PC-3 (cell line): ENCODE measurements at regions not wholly inside any gene's neighbourhood (a gene's known extent, or its start where the extent isn't known, plus 50 kb on each side); places are given as distances from the start of the nearest gene placed in this dataset.

Experiments
- EZH2 ChIP-seq: fragments of 300-600 bp; sonication (generic); IDR thresholded peaks from one replicate; pipeline ENCODE4 v1.6.1; 2017; ENCODE audit warnings: antibody characterized with exemption, mild to moderate bottlenecking, low read length; ENCODE audit not compliant: unreplicated experiment
- EZH2phosphoT487 ChIP-seq: fragments of 300-600 bp; sonication (generic); IDR thresholded peaks from 2 replicates; pipeline ENCODE4 v1.6.1; 2018; ENCODE audit warnings: mild to moderate bottlenecking, antibody characterized with exemption, low read length, borderline replicate concordance
- TF ChIP-seq, protein P1 (sequence below): fragments of 300-600 bp; sonication (generic); conservative IDR thresholded peaks from 2 replicates; pipeline ENCODE4 v1.5.1; 2017; ENCODE audit warnings: antibody characterized with exemption, low read depth, mild to moderate bottlenecking, low read length

DNA sequence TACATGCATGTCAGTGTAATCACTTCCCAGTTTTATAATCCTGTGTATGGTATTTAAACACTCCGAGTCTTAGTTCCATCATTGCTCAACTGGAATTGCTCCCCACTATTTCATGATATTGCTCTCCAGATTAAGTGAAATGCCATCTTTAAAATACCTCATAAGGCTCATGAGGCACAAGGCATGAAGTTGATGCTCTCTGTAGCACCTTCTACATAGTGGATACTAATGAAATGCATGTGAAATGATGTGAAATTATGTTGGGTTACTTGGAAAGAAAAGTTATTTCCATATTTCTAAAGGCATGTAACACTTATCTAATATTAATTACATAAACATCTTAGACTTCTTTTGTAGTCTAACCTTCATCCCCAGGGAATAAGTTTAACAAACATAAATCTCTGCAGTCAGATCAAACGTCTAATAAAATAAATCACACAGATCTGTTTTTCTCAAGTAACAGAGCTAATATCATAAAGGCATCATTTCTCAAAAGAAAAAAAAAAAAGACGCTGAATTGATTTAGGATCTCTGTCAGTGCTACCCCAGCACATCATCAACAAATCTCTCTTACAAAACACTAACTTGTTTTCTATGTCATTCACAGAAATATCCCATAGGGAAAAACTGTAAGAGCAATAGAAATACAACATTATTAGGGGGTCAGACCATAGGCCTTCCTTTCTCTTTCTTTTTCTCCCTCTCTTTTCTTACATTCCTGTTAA, 736.0 kb upstream of the LRRC4C start:
- TF ChIP-seq, protein P1, sequence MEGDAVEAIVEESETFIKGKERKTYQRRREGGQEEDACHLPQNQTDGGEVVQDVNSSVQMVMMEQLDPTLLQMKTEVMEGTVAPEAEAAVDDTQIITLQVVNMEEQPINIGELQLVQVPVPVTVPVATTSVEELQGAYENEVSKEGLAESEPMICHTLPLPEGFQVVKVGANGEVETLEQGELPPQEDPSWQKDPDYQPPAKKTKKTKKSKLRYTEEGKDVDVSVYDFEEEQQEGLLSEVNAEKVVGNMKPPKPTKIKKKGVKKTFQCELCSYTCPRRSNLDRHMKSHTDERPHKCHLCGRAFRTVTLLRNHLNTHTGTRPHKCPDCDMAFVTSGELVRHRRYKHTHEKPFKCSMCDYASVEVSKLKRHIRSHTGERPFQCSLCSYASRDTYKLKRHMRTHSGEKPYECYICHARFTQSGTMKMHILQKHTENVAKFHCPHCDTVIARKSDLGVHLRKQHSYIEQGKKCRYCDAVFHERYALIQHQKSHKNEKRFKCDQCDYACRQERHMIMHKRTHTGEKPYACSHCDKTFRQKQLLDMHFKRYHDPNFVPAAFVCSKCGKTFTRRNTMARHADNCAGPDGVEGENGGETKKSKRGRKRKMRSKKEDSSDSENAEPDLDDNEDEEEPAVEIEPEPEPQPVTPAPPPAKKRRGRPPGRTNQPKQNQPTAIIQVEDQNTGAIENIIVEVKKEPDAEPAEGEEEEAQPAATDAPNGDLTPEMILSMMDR, result no peak
- no peak for TF ChIP-seq EZH2
- TF ChIP-seq EZH2phosphoT487, result no peak
